DND-41 (cell line): ENCODE measurements at regions not wholly inside any gene's neighbourhood (a gene's known extent, or its start where the extent isn't known, plus 50 kb on each side); places are given as distances from the start of the nearest gene placed in this dataset.

Experiments
- EZH2 ChIP-seq: IDR thresholded peaks from 3 replicates; pipeline ENCODE4 v1.6.1; 2012; ENCODE audit warnings: borderline replicate concordance, low read depth, mild to moderate bottlenecking, moderate library complexity, low read length, inconsistent platforms; ENCODE audit not compliant: severe bottlenecking
- TF ChIP-seq, protein P1 (sequence below): IDR thresholded peaks from 2 replicates; pipeline ENCODE4 v1.5.1; 2012; ENCODE audit warnings: borderline replicate concordance, low read length, moderate library complexity, mild to moderate bottlenecking; ENCODE audit not compliant: poor library complexity, severe bottlenecking; ENCODE audit errors: extremely low read depth

DNA sequence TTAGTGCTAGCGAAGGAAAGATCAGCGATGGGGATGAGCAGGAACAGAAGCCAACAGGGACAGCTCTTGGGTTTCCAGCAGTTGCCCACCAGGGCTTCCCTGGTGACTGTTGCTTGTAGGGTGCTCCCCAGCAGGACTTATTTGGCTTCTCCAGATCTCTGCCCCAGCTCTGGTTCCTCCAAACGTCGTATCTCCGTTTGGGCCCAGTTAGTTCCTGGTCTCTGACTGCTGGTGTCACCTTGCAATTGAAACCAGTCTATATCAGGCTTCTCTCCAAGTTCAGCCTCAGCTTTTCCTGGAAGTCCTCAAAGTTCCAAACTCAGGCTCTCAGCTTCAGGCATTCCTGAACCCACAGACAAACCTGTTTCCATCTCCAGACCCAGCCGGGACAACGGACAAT lies 70.8 kb upstream of the NXT1 start:
- TF ChIP-seq, protein P1, sequence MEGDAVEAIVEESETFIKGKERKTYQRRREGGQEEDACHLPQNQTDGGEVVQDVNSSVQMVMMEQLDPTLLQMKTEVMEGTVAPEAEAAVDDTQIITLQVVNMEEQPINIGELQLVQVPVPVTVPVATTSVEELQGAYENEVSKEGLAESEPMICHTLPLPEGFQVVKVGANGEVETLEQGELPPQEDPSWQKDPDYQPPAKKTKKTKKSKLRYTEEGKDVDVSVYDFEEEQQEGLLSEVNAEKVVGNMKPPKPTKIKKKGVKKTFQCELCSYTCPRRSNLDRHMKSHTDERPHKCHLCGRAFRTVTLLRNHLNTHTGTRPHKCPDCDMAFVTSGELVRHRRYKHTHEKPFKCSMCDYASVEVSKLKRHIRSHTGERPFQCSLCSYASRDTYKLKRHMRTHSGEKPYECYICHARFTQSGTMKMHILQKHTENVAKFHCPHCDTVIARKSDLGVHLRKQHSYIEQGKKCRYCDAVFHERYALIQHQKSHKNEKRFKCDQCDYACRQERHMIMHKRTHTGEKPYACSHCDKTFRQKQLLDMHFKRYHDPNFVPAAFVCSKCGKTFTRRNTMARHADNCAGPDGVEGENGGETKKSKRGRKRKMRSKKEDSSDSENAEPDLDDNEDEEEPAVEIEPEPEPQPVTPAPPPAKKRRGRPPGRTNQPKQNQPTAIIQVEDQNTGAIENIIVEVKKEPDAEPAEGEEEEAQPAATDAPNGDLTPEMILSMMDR: no peak
- no peak for TF ChIP-seq EZH2
